SK-N-SH (cell line): ENCODE measurements at regions not wholly inside any gene's neighbourhood (a gene's known extent, or its start where the extent isn't known, plus 50 kb on each side); places are given as distances from the start of the nearest gene placed in this dataset.

Experiments
- ELF1 ChIP-seq: IDR thresholded peaks from 2 replicates; pipeline ENCODE4 v1.4.0; 2012
- EP300 ChIP-seq, 2 experiments: IDR thresholded peaks; 2 replicates each; pipeline versions ENCODE4 v1.4.0 to v1.6.1; 2012; ENCODE audit warnings: borderline replicate concordance in 1 of 2, low read depth in 1 of 2, low read length in 1 of 2
- EZH2phosphoT487 ChIP-seq: fragments of 200-600 bp; sonication (generic); IDR thresholded peaks from 2 replicates; pipeline ENCODE4 v1.6.1; 2017; ENCODE audit warnings: low read depth, mixed run types, mild to moderate bottlenecking, antibody characterized with exemption, moderate library complexity, borderline replicate concordance
- FOSL2 ChIP-seq: IDR thresholded peaks from 2 replicates; pipeline ENCODE4 v1.4.0; 2012; ENCODE audit warnings: low read depth, mild to moderate bottlenecking, moderate library complexity, borderline replicate concordance
- POLR2AphosphoS5 ChIP-seq: IDR thresholded peaks from 2 replicates; pipeline ENCODE4 v1.6.1; 2012; ENCODE audit warnings: low read depth, low read length
- RAD21 ChIP-seq: IDR thresholded peaks from 2 replicates; pipeline ENCODE4 v1.6.1; 2012; ENCODE audit warnings: mild to moderate bottlenecking, low read length
- REST ChIP-seq: IDR thresholded peaks from 2 replicates; pipeline ENCODE4 v1.6.1; 2012; ENCODE audit warnings: mild to moderate bottlenecking, low read depth, low read length, moderate library complexity
- SMC3 ChIP-seq: IDR thresholded peaks from 2 replicates; pipeline ENCODE4 v1.6.1; 2012; ENCODE audit warnings: low read depth, low read length, improper control_type of control experiment
- TCF12 ChIP-seq: IDR thresholded peaks from 2 replicates; pipeline ENCODE4 v1.4.0; 2012
- TF ChIP-seq, protein P1 (sequence below): fragments of 200-600 bp; sonication (generic); IDR thresholded peaks from 2 replicates; pipeline ENCODE4 v1.6.1; 2017; ENCODE audit warnings: antibody characterized with exemption, mild to moderate bottlenecking, moderate library complexity

DNA sequence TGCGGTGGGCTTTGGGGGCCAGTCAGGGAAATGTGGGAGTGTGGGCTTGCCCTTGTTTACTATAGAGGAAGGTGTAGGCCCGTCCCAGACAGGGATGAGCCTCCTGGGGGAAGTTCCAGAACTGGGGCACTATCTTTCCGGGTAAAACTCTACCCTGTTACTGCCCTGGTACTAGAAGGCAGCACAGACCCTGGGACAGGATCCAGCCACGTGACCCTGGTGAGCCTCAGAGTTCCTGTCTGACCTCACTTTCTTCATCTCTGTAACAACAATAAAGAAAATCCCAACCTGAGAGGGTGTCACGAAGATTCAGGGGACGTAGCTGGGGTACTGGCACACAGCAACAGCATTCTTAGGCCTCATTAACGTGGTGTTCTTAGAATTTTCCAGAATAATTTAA lies 239.6 kb upstream of the FOXF1 start:
- TF ChIP-seq ELF1 (no peak), RAD21 (no peak), EZH2phosphoT487 (no peak), FOSL2 (no peak), SMC3 (no peak), EP300 (IDR thresholded peaks at IDR 0.05; ENCODE audit: borderline replicate concordance in 1 of 2, low read depth in 1 of 2, low read length in 1 of 2) (no peak), TCF12 (no peak), POLR2AphosphoS5 (no peak), REST (no peak)
- TF ChIP-seq, protein P1, sequence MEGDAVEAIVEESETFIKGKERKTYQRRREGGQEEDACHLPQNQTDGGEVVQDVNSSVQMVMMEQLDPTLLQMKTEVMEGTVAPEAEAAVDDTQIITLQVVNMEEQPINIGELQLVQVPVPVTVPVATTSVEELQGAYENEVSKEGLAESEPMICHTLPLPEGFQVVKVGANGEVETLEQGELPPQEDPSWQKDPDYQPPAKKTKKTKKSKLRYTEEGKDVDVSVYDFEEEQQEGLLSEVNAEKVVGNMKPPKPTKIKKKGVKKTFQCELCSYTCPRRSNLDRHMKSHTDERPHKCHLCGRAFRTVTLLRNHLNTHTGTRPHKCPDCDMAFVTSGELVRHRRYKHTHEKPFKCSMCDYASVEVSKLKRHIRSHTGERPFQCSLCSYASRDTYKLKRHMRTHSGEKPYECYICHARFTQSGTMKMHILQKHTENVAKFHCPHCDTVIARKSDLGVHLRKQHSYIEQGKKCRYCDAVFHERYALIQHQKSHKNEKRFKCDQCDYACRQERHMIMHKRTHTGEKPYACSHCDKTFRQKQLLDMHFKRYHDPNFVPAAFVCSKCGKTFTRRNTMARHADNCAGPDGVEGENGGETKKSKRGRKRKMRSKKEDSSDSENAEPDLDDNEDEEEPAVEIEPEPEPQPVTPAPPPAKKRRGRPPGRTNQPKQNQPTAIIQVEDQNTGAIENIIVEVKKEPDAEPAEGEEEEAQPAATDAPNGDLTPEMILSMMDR = no peak
